Breast epithelium (tissue), 3 donors: ENCODE measurements at regions not wholly inside any gene's neighbourhood (a gene's known extent, or its start where the extent isn't known, plus 50 kb on each side); places are given as distances from the start of the nearest gene placed in this dataset.

Source experiments
- POLR2A ChIP-seq: fragments of 450-650 bp; IDR thresholded peaks from one replicate; pipeline ENCODE4 v1.6.1; 2016; ENCODE audit warnings: antibody characterized with exemption, mild to moderate bottlenecking, moderate library complexity
- TF ChIP-seq, protein P1 (sequence below), 3 donors: fragments of 450-650 bp; IDR thresholded peaks; one replicate each; pipeline ENCODE4 v1.5.1; 2016 to 2017; ENCODE audit warnings: antibody characterized with exemption in 3 of 3, mild to moderate bottlenecking in 3 of 3, moderate library complexity in 3 of 3

DNA sequence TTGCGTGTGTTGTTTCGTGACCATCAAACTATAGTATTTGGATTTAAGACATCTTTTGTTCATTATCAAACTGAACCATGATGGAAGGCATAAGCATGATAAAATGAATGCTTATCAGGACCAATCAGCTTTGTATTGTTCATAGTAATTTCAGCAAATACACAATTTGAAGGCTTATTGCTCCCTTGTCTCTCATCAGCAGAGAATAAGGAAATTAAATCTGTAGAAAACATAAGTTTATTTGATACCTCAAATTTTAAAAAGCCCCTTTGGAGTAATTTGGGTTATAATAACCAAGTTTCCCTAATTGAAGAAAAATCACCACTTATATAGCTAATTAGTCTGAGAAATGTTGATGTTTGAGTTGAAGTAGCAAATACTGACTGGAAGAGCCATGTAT lies 705.7 kb downstream of the NUP35 start:
- TF ChIP-seq, protein P1, sequence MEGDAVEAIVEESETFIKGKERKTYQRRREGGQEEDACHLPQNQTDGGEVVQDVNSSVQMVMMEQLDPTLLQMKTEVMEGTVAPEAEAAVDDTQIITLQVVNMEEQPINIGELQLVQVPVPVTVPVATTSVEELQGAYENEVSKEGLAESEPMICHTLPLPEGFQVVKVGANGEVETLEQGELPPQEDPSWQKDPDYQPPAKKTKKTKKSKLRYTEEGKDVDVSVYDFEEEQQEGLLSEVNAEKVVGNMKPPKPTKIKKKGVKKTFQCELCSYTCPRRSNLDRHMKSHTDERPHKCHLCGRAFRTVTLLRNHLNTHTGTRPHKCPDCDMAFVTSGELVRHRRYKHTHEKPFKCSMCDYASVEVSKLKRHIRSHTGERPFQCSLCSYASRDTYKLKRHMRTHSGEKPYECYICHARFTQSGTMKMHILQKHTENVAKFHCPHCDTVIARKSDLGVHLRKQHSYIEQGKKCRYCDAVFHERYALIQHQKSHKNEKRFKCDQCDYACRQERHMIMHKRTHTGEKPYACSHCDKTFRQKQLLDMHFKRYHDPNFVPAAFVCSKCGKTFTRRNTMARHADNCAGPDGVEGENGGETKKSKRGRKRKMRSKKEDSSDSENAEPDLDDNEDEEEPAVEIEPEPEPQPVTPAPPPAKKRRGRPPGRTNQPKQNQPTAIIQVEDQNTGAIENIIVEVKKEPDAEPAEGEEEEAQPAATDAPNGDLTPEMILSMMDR (IDR thresholded peaks at IDR 0.05), result no peak
- TF ChIP-seq POLR2A, result no peak
